ENCODE measurements at regions not wholly inside any gene's neighbourhood (a gene's known extent, or its start where the extent isn't known, plus 50 kb on each side); places are given as distances from the start of the nearest gene placed in this dataset.

- TF ChIP-seq, protein P1, sequence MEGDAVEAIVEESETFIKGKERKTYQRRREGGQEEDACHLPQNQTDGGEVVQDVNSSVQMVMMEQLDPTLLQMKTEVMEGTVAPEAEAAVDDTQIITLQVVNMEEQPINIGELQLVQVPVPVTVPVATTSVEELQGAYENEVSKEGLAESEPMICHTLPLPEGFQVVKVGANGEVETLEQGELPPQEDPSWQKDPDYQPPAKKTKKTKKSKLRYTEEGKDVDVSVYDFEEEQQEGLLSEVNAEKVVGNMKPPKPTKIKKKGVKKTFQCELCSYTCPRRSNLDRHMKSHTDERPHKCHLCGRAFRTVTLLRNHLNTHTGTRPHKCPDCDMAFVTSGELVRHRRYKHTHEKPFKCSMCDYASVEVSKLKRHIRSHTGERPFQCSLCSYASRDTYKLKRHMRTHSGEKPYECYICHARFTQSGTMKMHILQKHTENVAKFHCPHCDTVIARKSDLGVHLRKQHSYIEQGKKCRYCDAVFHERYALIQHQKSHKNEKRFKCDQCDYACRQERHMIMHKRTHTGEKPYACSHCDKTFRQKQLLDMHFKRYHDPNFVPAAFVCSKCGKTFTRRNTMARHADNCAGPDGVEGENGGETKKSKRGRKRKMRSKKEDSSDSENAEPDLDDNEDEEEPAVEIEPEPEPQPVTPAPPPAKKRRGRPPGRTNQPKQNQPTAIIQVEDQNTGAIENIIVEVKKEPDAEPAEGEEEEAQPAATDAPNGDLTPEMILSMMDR (IDR thresholded peaks at IDR 0.05), result no peak
- Mint-ChIP-seq H3K36me3 (ENCODE audit: low read depth) (peaks cover 23% of the 10 kb centered on the region), H3K4me3 (no peak overlapping the region), H3K27ac (no peak overlapping the region), H3K9me3 (peaks cover 54% of the 10 kb centered on the region), H3K4me1 (ENCODE audit: low read depth) (no peaks in the 10 kb centered on the region), H3K27me3 (ENCODE audit: insufficient read depth) (no peaks in the 10 kb centered on the region)
- no peak for DNase-seq
These were observed 194.3 kb upstream of the PPP2R2D start for GRCh38 chr10:131706476-131706875.

DNA sequence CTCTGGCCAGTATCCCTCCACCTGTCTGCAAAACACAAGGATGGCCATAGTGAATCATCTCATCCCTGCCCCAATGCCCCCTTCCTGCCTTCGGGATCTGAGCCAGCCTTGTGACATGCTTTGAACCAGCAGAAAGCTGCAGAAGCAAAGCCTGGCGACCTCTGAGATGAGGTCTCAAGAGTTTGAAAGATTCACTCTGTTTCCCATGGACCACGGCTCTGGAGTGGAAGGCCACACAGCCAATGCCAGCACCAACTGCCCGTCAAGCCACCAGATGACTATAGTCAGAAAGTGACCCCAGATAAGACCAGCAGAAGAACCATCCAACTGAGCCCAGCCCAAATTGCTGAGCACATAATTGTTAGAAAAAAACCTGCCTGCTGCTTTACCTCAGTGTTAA lies 193.9 kb upstream of the PPP2R2D start:
- TF ChIP-seq, protein P1 (IDR thresholded peaks at IDR 0.05), result no peak
- no peaks in the 10 kb centered on the region for H3K4me1 Mint-ChIP-seq (ENCODE audit: low read depth)
- H3K9me3 Mint-ChIP-seq, result peaks cover 52% of the 10 kb centered on the region
- H3K27me3 Mint-ChIP-seq (ENCODE audit: insufficient read depth), result no peaks in the 10 kb centered on the region
- DNase-seq, result no peak
- H3K4me3 Mint-ChIP-seq, result no peak overlapping the region
- H3K36me3 Mint-ChIP-seq (ENCODE audit: low read depth), result peaks cover 23% of the 10 kb centered on the region
- no peak overlapping the region for H3K27ac Mint-ChIP-seq

DNA sequence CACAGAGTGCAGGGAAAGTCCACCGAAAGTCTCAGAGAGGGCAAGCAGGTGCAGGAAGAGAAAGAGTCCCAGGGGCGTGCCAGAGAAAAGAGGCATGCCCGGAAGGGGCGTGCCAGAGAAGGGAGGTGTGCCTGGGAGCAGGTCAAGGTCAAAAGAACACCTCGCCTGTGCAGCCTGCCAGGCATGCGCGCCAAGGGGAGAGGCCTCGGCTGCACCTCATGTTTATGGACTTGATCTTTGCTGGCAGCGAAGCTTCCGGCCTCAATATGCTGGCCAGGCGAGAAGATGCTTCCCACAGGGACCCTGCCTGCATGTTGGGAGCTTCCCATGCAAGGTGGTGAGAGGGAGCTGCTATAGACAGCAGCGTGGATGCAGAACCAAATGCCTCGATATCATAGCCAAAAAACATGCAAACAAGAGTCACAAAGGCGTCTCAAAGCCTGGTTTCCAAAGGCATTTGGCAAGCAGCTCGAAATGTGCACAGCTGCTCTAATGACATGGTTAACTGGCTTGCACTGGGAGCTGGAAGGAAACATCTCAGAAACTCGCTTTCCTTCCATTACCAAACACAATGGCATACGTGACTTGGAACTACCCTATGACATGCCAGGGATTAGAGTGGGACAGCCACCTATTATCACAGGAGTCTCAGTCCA lies 192.5 kb upstream of the PPP2R2D start:
- Mint-ChIP-seq H3K4me3 (no peak overlapping the region), H3K27ac (no peak overlapping the region), H3K27me3 (ENCODE audit: insufficient read depth) (no peaks in the 10 kb centered on the region), H3K9me3 (peaks cover 48% of the 10 kb centered on the region), H3K36me3 (ENCODE audit: low read depth) (peaks cover 23% of the 10 kb centered on the region), H3K4me1 (ENCODE audit: low read depth) (no peaks in the 10 kb centered on the region)
- no peak for DNase-seq
- TF ChIP-seq, protein P1 (IDR thresholded peaks at IDR 0.05), result no peak

DNA sequence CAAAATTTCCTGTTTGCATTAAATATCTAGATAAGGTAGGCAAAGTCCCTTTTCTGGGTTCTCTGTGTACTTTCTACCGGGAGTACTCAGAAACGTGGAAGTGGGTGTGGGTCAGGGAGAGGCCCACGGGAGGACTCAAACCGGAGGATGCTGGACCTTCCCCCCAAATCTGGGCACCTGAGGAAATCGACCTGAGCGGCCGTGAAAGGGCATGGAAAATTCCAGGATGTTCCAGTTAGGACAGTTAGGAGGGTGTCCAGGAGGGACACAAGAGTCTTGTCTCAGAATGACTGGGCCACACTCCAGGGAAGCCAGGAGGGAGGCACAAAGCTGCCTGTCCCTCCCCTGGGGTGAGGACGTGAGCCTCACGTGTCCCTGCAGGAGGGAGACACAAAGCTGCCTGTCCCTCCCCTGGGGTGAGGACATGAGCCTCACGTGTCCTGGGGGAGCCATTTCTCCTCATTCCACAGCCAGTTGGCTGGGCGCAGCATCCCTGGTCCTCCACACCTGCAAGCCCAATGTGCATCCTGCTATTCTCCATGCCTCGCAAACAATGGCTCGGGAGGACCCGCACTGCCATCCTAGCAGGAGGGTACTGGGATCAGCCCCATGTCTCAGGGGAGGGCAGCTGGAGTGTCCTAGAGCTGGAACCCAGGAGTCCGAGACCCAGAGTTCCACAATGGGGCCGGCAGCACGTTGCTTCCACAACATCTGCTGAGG lies 190.5 kb upstream of the PPP2R2D start:
- TF ChIP-seq, protein P1 (IDR thresholded peaks at IDR 0.05), result no peak
- no peak overlapping the region for H3K4me3 Mint-ChIP-seq
- no peaks in the 10 kb centered on the region; the same call in 1 of the 2 replicates for H3K27me3 Mint-ChIP-seq (ENCODE audit: insufficient read depth)
- H3K4me1 Mint-ChIP-seq (ENCODE audit: low read depth), result no peaks in the 10 kb centered on the region
- DNase-seq, result no peak
- H3K27ac Mint-ChIP-seq, result no peak overlapping the region
- H3K36me3 Mint-ChIP-seq (ENCODE audit: low read depth), result peaks cover 23% of the 10 kb centered on the region
- H3K9me3 Mint-ChIP-seq, result peaks cover 43% of the 10 kb centered on the region

DNA sequence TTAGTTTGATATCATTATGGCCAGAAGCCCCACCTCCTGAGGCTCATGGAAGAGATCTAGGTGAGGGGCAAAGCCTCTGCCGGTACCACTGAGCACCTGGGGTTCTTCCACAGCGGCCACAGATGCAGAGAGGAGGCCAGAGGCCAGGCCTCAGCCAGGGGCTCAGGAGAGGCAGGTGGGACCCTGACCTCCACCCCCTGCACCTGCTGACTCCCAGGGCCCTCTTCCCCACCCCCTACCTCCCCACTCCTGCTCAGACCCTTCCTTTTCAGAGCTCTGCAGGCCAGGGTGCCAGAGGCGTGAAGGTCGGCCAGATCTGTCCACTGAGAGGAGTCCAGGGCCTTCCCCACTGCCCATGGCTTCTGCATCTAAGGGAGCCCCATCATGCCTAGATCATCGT lies 178.7 kb upstream of the PPP2R2D start:
- H3K36me3 Mint-ChIP-seq (ENCODE audit: low read depth), result no peaks in the 10 kb centered on the region; the same call in 1 of the 2 replicates
- H3K27me3 Mint-ChIP-seq (ENCODE audit: insufficient read depth), result no peaks in the 10 kb centered on the region; the same call in 1 of the 2 replicates
- H3K9me3 Mint-ChIP-seq, result peaks cover 67% of the 10 kb centered on the region
- H3K27ac Mint-ChIP-seq, result no peak overlapping the region
- no peaks in the 10 kb centered on the region for H3K4me1 Mint-ChIP-seq (ENCODE audit: low read depth)
- no peak overlapping the region for H3K4me3 Mint-ChIP-seq
- TF ChIP-seq, protein P1 (IDR thresholded peaks at IDR 0.05), result no peak
- DNase-seq, result no peak
